AG09319 (cell line): ENCODE measurements at regions not wholly inside any gene's neighbourhood (a gene's known extent, or its start where the extent isn't known, plus 50 kb on each side); places are given as distances from the start of the nearest gene placed in this dataset.

ENCODE experiments used
- DNase-seq: peaks from one replicate; pipeline ENCODE4 v3.0.0-alpha.2; 2010; ENCODE audit warnings: low read depth; ENCODE audit errors: extremely low read depth
- CTCF ChIP-seq: IDR thresholded peaks from 2 replicates; pipeline ENCODE4 v1.5.1; 2011; ENCODE audit warnings: low read depth, mild to moderate bottlenecking, inconsistent platforms, low read length, moderate library complexity

- no peak for TF ChIP-seq CTCF
- no peak for DNase-seq
These were observed 1605.7 kb upstream of the FLRT2 start for GRCh38 chr14:83924259-83924658.

- TF ChIP-seq CTCF = no peak
- DNase-seq = no peak
These were observed 1589.7 kb upstream of the FLRT2 start for GRCh38 chr14:83940253-83940652.

GRCh38 chr14:83958359-83958758 is 1571.6 kb upstream of the FLRT2 start:
- DNase-seq = no peak
- TF ChIP-seq CTCF = no peak

- TF ChIP-seq CTCF = no peak
- no peak for DNase-seq
These were observed 1569.0 kb upstream of the FLRT2 start for GRCh38 chr14:83960832-83961512.

- no peak for DNase-seq
- TF ChIP-seq CTCF = no peak
These were observed 1559.9 kb upstream of the FLRT2 start for GRCh38 chr14:83969998-83970397.

GRCh38 chr14:83972631-83973030 is 1557.3 kb upstream of the FLRT2 start:
- DNase-seq = no peak
- no peak for TF ChIP-seq CTCF

GRCh38 chr14:83974647-83975163 is 1555.2 kb upstream of the FLRT2 start:
- no peak for TF ChIP-seq CTCF
- DNase-seq = no peak
